ENCODE measurements at regions not wholly inside any gene's neighbourhood (a gene's known extent, or its start where the extent isn't known, plus 50 kb on each side); places are given as distances from the start of the nearest gene placed in this dataset.

GRCh38 chr14:95463171-95463901 is 53.1 kb downstream of the SYNE3 start:
- DNase-seq (no peak), ATAC-seq (no peak)
- H3K4me3 ChIP-seq = no peak overlapping the region
- intact Hi-C loops (cut with DNase I) = no loop called here
- no peaks in the 10 kb centered on the region for H3K9me3 ChIP-seq
- no peaks in the 10 kb centered on the region for H3K27me3 ChIP-seq
- H3K27ac ChIP-seq = no peak overlapping the region
- peaks cover 0 to 14% of the 10 kb centered on the region in 2 donors for H3K4me1 ChIP-seq
- H3K36me3 ChIP-seq = peaks cover 0 to 79% of the 10 kb centered on the region in 2 donors
- TF ChIP-seq CTCF (IDR thresholded peaks at IDR 0.05) = no peak

GRCh38 chr14:95462491-95462890 is 54.0 kb downstream of the SYNE3 start:
- no peak overlapping the region for H3K27ac ChIP-seq
- no peak overlapping the region for H3K4me3 ChIP-seq
- DNase-seq (no peak), ATAC-seq (no peak)
- H3K27me3 ChIP-seq = no peaks in the 10 kb centered on the region
- TF ChIP-seq CTCF (IDR thresholded peaks at IDR 0.05) = no peak
- H3K36me3 ChIP-seq = peaks cover 0 to 71% of the 10 kb centered on the region in 2 donors
- intact Hi-C loops (cut with DNase I) = no loop called here
- peaks cover 0 to 14% of the 10 kb centered on the region in 2 donors for H3K4me1 ChIP-seq
- H3K9me3 ChIP-seq = no peaks in the 10 kb centered on the region

GRCh38 chr14:95460647-95461478 is 55.6 kb downstream of the SYNE3 start:
- H3K27me3 ChIP-seq = no peaks in the 10 kb centered on the region
- no peak overlapping the region for H3K27ac ChIP-seq
- ATAC-seq = peak; percentile 42
- DNase-seq = no peak
- intact Hi-C loops (cut with DNase I) = no loop called here
- peaks cover 0 to 14% of the 10 kb centered on the region in 2 donors for H3K4me1 ChIP-seq
- no peaks in the 10 kb centered on the region for H3K9me3 ChIP-seq
- H3K4me3 ChIP-seq = no peak overlapping the region
- H3K36me3 ChIP-seq = peaks cover 0 to 60% of the 10 kb centered on the region in 2 donors
- no peak for TF ChIP-seq CTCF (IDR thresholded peaks at IDR 0.05)

- peaks cover 0 to 62% of the 10 kb centered on the region in 2 donors for H3K36me3 ChIP-seq
- no peak for DNase-seq
- no peak for TF ChIP-seq CTCF (IDR thresholded peaks at IDR 0.05)
Observed at GRCh38 chr14:95458906-95459305, 57.5 kb downstream of the SYNE3 start.

GRCh38 chr14:95458459-95458858 is 58.0 kb downstream of the SYNE3 start:
- Histone ChIP-seq H3K36me3 (peaks cover 0 to 65% of the 10 kb centered on the region in 2 donors), H3K9me3 (no peaks in the 10 kb centered on the region), H3K4me3 (no peak overlapping the region), H3K27me3 (no peaks in the 10 kb centered on the region), H3K27ac (no peak overlapping the region), H3K4me1 (peaks cover 0 to 5% of the 10 kb centered on the region in 2 donors)
- intact Hi-C loops (cut with DNase I) = no loop called here
- no peak for TF ChIP-seq CTCF (IDR thresholded peaks at IDR 0.05)
- ATAC-seq (no peak), DNase-seq (no peak)

More at GRCh38 chr14:95458906-95459305, 57.5 kb downstream of the SYNE3 start:
- Histone ChIP-seq H3K27me3 (no peaks in the 10 kb centered on the region), H3K9me3 (no peaks in the 10 kb centered on the region), H3K27ac (no peak overlapping the region), H3K4me3 (no peak overlapping the region), H3K4me1 (peaks cover 0 to 9% of the 10 kb centered on the region in 2 donors)
- intact Hi-C loops (cut with DNase I) = no loop called here
- ATAC-seq = no peak
